Astrocyte of the hippocampus (primary cell): ENCODE measurements at regions not wholly inside any gene's neighbourhood (a gene's known extent, or its start where the extent isn't known, plus 50 kb on each side); places are given as distances from the start of the nearest gene placed in this dataset.
"Not testable (repeated sequence)": the region's sequence is repeated elsewhere in the genome, so short reads cannot be mapped to it uniquely, and the experiment has no call there.

Experiments used
- DNase-seq: peaks from one replicate; pipeline ENCODE4 v3.0.0; 2011; ENCODE audit warnings: low read depth, low spot score

DNA sequence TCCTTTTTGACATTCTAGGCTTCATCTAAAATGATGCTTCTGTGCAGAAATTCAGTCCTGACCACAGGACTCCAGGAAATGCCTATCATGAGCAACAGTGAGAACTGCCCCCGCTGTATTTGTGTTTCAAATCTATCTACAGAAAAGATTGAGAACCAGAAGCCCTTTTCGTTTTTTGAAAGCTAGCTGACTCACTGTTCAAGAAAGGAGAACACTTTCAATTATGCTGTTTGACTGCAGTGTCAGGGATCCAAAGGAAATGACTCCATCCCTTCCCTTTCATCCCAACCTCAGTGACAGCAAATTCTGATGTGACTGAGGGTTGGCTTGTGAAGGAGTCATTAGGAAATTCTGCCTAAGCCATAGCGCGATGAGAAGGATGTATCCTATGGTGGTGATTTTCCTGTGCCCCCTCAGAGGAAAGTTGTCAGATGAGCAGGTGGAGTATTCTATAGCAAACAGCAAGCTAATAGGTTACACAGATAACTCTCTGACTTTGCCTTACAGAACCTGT, 622.3 kb downstream of the TMEM114 start:
- DNase-seq = peak; percentile 36

DNA sequence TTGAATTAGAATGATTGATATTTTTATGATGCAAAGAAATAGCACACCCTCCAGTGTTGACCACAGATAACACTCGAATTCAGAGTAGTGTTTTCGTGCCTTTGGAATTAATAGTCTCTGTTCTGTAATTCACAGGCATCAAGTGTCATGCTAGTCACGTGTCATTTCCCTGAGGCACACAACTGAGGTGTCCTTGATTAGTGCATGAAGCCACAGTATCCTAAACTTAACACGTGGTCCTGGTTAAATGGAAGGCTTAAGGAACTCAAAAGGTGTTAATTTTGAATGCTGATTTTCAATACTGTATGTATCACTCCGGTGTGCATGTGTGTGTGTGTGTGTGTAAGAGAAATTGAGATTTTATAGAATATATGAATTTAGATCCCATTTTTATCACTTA, 625.6 kb downstream of the TMEM114 start:
- DNase-seq = no peak

DNA sequence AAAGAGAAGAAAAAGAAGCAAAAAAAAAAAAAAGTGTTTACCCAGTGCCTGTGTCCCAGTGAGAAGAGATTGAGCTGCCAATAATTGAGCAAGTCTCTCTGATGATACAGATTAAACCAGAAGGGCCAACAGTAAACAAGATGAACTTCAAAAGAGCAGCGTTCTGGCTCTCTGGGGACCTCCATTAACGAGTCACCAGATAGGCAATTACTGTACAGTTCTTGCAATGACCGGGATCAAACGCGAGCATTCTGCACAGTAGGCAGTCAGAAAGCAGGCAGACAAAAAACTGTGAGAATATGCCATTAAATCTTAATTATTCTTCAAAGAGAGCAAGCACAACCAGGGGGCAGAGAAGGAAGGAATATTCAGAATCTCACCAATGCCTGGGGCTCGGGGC, 626.1 kb downstream of the TMEM114 start:
- DNase-seq = no peak

DNA sequence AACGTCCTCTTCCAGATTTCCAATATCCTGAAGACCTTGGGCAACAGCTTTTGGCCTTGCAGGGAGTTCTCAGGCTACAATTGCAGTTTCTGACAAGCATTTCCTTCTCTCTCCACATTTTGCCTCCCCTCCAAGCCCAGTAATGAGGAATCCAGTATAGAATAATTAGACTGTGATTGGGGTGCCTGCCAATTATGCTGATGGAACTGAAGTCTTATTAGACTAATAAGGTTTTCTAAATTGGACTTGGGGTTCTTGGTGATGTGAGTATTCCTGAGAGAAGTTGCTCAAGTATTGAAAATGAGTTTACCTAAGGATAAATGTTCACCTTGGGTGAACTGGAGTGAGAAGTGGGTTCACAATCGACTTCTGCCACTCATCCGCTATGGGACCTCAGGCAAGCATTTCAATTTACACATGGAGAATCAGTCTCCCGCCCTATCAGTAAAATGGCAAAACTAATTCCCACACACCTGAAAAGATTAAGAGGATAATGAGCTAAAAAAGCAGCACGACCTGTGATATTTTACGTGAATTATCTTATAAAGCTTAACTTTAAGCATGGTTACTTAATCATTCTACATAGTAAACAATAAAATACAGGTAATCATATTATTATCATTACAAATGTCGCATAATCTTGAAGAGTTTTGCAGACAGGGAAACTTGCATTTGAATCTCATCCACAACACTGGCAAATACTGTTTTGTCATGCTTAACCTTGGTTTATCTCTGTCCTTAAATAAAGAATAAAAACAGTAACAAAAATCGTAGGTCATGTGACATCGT, 628.0 kb downstream of the TMEM114 start:
- no peak for DNase-seq

DNA sequence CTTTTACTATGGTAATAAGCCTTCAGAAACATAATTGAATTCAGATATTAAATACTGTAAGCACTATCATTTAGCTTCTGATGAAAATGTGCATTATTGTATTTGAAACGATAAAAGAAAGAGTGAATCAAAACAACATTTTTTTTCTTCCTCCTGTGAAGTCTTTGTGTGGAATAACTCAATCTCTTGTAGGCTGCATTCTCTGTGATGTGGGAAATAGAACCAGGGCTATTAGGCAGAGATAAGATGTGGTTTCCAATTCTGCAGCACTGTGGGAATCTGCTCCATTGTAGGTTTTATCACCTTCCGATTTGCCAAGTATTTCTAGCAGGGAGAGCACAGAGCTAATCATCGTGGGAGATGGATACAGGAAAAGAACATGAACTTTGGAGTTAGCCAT, 624.5 kb downstream of the RBFOX1 start:
- no peak for DNase-seq

DNA sequence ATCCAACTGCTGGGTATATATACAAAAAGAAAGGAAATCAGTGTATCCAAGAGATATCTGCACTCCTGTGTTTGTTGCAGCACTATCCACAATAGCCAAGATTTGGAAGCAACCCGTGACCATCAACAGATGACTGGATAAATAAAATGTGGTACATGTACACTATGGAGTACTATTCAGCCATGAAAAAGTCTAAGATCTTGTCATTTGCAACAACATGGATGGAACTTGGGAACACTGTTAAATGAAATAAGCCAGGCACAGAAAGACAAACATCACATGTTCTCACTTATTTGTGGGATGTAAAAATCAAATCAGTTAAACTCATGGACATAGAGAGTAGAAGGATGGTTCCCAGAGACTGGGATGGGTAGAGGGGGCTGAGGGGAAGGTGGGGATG, 620.7 kb downstream of the RBFOX1 start:
- no peak for DNase-seq

DNA sequence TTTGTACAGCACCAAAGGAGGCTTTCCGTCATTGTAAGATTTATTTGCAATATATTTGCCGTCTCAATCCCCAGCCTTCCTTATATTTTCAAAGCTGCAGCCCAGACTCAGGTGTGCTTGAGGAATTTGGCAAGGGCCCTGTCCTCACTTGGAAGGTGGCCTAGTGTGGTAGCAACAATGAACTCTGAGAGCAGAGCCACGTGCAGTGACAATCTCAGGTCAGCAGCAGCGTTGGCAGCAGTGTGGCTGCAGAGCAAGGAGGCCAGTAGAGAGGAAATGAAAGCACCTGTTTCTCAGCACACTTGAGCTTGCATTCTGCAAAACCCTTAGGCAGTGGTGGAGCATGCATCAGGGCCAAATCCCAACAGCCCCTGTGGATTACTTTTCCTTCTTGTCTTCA, 613.5 kb downstream of the RBFOX1 start:
- no peak for DNase-seq

DNA sequence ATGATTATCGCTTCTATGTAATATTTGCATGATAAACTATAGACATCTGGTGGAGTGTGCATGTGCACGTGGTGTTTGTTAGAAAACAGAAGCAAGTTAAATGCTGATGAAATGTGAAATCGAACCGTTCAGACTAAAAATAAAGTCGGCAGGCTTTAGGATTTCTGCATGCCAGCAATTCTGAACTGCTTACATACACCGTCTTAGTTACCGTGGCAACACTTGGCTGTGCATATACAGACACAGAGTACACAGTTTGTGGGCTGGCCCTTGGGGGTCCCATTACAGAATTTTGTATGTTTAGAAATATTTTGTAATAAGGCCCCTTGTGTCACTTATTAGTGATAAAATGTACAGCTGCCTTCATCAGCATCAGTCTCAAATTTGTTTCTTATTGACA, 605.5 kb downstream of the RBFOX1 start:
- DNase-seq = peak; percentile 33

DNA sequence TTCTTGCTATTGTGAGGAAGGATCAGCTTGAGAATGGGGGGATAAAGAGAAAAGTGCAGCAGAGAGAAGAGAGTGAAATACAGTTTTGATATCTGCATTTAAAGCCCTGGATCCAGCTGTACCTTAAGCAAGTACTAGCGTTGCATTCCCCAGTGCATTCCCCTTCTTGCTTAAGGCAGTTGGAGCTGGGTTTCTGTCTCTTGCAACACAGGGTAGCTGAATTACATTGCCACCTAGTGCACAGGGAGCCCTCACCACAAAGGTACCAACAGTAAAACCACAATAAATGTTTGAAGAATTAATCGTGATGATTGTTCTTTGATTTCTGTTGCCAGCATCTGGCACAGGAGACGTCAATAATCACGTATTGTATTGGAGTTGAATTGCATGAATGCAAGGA, 588.7 kb downstream of the RBFOX1 start:
- DNase-seq = peak; percentile 28

DNA sequence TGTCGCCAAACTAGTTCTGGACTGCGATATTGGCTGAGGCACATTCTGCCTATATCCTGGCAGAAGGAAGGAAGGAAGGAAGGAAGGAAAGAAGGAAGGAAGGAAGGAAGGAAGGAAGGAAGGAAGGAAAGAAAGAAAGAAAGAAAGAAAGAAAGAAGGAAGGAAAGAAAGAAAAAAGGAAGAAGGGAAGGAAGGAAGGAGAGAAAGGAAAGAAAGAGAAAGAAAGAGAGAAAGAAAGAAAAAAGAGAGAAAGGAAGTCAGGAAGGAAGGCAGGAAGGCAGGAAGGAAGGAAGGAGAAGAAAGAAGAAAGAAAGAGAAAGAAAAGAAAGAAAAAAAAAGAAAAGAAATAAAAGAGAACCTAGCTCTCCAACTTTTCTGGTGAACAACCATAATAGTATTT, 587.1 kb downstream of the RBFOX1 start:
- no peak for DNase-seq

DNA sequence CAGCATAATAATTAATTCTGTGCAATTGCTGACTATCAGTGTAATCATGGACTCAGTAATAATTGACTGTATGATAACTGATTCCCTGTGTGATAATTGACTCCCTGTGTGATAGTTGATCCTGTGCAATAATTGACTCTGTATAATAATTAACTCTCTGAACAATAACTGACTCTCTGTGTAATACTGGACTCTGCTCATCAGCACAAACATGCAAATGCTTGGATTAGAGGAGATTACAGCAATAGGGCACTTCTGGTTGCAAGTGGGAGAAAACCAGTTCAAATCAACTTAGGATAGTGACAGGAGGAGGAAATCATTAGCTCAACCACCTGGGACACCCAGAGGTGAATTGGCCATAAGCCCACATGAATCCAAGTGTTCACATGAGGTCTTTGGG, 582.1 kb downstream of the RBFOX1 start:
- DNase-seq = no peak

DNA sequence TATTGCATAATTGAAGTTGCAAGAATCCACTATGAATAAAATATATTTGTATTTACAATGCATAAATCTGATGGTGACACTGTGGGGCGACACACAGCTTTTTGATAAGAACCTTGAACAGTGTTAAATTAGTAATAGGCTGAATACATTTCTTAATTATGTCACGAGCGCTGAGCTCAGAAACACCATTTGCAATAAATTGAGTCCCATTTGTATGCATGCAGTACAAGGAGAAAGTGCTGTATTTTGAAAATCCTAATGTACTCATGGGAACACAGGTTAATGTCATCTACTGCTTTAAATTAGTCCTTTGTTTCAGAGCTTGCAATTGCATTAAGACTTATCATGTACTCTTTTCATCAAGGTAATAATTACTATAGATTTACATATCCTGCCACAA, 579.5 kb downstream of the RBFOX1 start:
- no peak for DNase-seq

DNA sequence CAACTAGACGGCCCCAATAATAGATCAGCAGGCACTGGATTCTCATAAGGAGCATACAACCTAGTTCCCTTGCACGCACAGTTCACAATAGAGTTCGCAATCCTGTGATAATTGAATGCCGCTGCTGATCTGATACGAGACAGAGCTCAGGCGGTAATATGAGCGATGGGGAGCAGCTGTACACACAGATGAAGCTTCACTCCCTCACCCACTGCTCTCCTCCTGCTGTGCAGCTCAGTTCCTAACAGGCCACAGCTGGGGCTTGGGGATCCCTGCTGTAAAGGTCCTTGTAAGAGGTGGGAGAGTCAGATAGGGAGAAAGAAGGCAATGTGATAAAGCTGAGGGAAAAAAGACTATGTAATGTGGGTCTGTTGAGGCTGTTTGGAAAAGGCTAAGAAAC, 577.5 kb downstream of the RBFOX1 start:
- DNase-seq = no peak

DNA sequence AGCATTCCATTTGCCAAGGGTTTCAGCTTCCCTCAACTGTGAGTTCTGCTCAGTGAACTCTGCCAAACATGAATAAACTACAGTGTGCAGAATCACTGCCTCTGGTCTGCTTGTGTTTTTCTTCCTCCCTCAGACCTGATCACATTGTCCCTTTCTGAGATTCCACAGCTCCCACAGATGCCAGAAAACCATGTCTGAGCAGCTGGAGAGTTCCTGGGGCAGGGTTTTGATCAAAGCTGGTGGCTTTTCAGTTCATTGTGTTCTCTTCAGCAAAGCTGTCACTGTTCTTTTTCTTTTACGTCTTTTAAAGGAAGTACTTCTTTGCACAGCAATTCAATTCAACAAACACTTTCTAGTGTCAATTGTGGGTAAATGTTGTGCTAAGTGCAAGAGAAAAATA, 555.8 kb downstream of the RBFOX1 start:
- DNase-seq = peak; percentile 63

DNA sequence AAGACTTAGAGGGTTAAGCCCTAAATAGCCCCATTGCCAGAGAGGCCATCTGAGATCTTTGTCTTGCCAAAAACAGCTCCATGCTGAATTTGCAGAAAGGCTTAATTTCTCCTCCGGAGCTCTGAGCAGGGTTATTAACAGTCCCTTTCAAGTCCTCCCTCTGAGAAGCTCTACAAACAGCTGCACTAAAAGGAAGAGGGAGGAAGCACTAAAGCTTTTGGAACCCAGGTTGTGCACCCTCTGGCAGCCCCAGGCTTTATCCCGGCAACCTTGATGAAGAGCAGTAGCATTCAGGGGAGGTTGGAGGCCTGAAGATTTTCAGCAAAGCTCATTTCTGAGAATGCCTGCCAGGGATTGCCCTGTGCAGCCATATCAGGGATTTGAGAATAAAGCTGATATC, 554.7 kb downstream of the RBFOX1 start:
- DNase-seq = no peak

DNA sequence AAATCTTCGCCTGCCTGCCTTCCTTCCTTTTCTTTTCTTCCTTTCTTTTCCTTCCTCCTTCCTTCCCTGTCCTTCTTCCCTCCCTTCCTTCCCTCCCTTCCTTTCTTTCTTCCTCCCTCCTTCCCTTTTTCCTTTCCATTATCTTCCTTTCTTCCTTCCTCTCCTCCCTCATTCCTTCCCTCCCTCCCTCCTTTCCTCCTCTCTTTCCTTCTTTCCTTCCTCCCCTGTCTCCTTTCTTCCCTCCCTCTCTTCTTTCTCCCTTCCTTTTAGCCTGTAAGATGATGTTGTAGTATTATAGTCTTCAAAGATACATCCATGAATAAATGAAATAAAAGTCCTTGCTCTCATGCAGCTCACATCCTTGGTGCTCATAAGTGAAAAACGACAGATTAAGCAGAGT, 539.3 kb downstream of the RBFOX1 start:
- no peak for DNase-seq

DNA sequence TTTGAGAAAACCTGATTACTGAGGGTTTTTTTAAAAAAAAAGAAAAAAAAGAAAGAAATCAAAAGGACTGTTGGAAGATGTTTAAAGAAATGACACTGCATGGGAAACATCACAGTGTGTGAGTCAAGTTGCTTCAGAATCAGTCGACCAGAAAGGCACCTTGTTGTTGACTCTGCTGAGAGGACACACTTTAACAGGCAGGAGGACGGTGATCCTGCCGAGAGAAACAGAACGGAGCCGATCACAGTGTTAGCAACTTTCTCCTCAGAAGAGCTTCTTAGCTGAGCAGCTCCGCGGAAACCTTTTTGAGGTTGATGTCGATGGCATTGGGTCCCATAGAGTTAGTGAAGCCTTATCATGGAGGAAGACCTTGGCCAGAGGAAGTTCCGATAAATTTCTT, 538.7 kb downstream of the RBFOX1 start:
- no peak for DNase-seq

DNA sequence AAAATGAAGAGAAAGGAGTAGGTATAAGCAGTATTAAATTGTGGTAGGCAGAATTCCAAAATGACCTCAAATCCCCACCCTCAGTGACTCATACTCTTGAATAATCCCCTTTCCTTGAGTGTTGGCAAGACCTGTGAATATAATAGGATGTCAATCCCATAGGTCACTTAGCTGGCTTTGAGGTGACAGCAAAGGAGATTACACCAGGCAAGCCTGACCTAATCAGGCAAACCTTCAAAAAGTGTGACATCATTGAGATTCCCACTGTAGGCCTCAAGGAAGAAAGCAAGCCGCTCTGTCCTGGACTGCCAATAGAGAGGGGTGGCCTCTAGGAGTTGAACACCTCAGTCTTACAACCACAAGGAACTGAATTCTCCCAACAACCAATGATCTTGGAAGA, 535.2 kb downstream of the RBFOX1 start:
- peak; percentile 26 for DNase-seq

DNA sequence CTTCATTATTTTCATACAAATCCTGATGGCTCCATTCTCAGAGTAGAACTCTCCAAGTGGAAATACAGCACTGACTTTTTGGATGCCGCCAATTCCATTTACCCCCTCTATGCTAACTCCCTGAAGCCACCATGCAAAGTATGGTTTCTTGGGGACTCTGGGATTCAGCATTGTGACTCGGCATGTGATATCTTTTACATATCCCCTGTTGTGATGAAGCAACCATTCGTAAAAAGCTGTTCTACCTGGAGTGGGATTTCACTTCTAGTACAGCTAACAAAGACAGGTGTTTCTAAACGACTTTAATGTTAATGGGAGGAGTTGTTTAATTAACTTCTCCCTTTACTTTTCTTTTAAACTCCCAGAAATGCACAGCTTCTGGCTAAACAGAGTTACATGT, 533.5 kb downstream of the RBFOX1 start:
- DNase-seq = no peak

DNA sequence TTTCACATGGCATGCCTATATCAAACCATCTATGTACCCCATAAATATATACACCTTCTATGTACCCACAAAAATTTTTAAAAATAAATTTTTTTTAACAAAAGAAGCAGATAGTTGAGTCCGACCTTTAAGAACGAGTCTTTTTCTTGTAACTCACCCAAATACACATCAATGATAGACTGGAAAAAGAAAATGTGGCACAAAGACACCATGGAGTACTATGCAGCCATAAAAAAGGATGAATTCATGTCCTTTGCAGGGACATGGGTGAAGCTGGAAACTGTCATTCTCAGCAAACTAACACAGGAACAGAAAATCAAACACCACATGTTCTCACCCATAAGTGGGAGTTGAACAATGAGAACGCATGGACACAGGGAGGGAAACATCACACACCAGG, 532.7 kb downstream of the RBFOX1 start:
- DNase-seq = not testable (repeated sequence)

DNA sequence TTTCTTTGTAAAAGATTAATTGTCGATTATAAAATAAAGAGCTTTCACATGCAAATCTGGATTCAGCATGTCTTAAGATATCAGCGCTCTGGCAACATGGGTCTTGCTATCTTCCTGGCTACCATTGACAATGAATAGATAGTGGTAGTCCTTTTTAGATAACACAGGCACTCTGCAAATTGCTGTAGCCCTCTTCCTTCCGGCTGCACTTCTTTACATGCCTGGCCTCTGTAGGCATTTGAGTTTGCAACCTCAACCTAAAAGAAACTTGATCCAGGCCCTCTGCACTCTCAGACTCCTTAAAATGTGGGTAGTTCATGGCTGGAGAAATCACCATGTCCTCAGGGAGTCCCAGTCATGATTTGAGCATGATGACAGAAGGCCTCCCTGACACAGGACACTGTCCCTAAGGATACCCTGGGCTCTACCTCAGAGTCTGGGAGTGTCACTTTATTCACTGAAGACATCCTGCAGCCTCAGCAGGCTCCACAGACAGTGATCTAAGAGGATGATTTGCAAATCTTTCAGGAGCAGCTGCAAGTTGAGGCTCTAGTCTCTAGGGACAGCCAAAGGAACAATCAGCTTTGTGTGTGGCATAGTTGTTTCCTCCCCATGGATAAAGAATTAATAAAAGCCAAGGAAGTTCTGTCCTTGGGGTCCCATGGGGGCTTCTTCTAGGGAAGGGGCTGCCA, 529.4 kb downstream of the RBFOX1 start:
- DNase-seq = no peak

DNA sequence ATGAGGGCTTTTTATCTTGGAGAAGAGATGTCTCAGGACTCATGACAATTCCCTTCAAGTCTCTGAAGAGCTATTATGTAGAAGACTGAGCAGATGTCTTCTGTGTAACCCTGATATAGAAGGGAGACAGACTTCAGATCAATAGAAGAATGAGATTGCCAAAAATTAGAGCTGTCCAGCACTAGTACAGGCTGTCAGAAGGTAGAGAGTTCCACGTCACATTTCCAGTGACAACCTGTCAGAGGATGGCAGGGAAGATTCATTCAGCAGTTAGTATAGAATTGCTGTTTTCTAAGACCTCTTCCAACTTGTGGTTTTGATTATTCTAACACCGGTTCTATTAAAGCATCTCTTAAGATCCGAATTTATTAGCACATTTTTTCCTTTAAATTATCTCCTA, 520.6 kb downstream of the RBFOX1 start:
- no peak for DNase-seq

DNA sequence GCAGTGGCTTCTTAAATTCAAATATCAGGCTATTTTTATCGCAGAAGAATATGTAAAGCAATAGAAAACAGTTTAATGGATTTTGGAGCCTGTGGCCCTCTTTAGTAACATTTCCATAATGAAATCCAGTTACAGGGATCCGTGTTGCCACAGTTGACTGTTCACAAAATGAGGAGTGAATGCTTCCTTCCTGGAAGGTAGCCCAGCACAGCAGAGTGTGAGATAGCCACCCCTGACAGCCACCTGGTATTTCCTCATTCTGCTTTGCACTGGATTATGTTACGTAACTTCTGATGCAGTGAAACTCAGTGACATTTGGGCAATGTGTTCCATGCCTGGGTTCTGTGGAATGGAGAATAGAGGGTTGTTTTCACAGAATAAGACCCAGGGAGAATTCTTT, 517.2 kb downstream of the RBFOX1 start:
- DNase-seq = no peak
